Endothelial cell of umbilical vein (primary cell): ENCODE measurements at regions not wholly inside any gene's neighbourhood (a gene's known extent, or its start where the extent isn't known, plus 50 kb on each side); places are given as distances from the start of the nearest gene placed in this dataset.

Experiments
- BruUV-seq: library from RNA; stranded (reverse); fragments of 400-500 nt; replicated peaks from 2 replicates; lab custom pipeline; 2021; lab: Mats Ljungman, UMichigan
- CTCF ChIA-PET: fragments of 300-600, 350-600 bp; sonication (Branson Sonifier 250); formaldehyde crosslinking; loops from one replicate; lab custom pipeline; 2021; ENCODE audit warnings: antibody characterized with exemption, inconsistent platforms; lab: Charles Lee
- POLR2A ChIA-PET: fragments of 300-600, 350-600 bp; sonication (Branson Sonifier 250); formaldehyde crosslinking; loops from one replicate; lab custom pipeline; 2021; ENCODE audit warnings: antibody characterized with exemption, inconsistent platforms; lab: Charles Lee
- DNase-seq: peaks from one replicate; pipeline ENCODE4 v3.0.0-alpha.2; 2011; ENCODE audit warnings: low read depth, low spot score
- FAIRE-seq: peaks from 2 replicates; lab custom pipeline; 2011; peaks lifted over from hg19 to GRCh38; lab: Jason Lieb, UNC
- H2AFZ ChIP-seq: 2 replicates; pipeline ENCODE4 v1.6.0; 2012; ENCODE audit warnings: low read depth, low read length, control low read depth, inconsistent platforms
- H3K27ac ChIP-seq: 2 replicates; pipeline ENCODE4 v1.5.1; 2011; ENCODE audit warnings: low read depth, mild to moderate bottlenecking, control low read depth, low read length, moderate library complexity; ENCODE audit not compliant: insufficient read depth
- H3K27me3 ChIP-seq, 2 experiments: 2 replicates each; pipeline versions ENCODE4 v1.6.0 to v1.6.1; 2011; ENCODE audit warnings: low read length in 2 of 2, mixed read lengths in 1 of 2; ENCODE audit not compliant: control insufficient read depth in 2 of 2, insufficient read depth in 2 of 2
- H3K36me3 ChIP-seq, 2 experiments: 2 replicates in 1 of 2; 3 replicates in 1 of 2; pipeline ENCODE4 v1.5.1; 2011; ENCODE audit warnings: low read length in 2 of 2, mild to moderate bottlenecking in 1 of 2, moderate library complexity in 1 of 2; ENCODE audit not compliant: control insufficient read depth in 2 of 2, insufficient read depth in 2 of 2; ENCODE audit errors: extremely low read depth in 1 of 2
- H3K4me1 ChIP-seq: 3 replicates; pipeline ENCODE4 v1.5.1; 2011; ENCODE audit warnings: mild to moderate bottlenecking, low read length; ENCODE audit not compliant: control insufficient read depth, insufficient read depth; ENCODE audit errors: extremely low read depth
- H3K4me2 ChIP-seq: 2 replicates; pipeline ENCODE4 v1.6.1; 2011; ENCODE audit warnings: low read length, control low read depth, mixed read lengths; ENCODE audit not compliant: insufficient read depth
- H3K4me3 ChIP-seq, 3 experiments: fragments of 200-600 bp in 1 of 3; sonication (generic), shearing (Covaris generic) in 1 of 3; replicated peaks in 1 of 3; 2 replicates each; pipeline ENCODE4 v1.5.1; 2011 to 2016; ENCODE audit warnings: control low read depth in 3 of 3, low read length in 3 of 3, mild to moderate bottlenecking in 2 of 3, inconsistent platforms in 1 of 3, low read depth in 1 of 3, moderate library complexity in 1 of 3; ENCODE audit not compliant: insufficient read depth in 1 of 3
- H3K79me2 ChIP-seq: 2 replicates; pipeline ENCODE4 v1.6.0; 2012; ENCODE audit warnings: low read length, inconsistent platforms; ENCODE audit not compliant: control insufficient read depth, insufficient read depth
- H3K9ac ChIP-seq: replicated peaks from 2 replicates; pipeline ENCODE3; 2011; ENCODE audit warnings: low read length, control low read depth; ENCODE audit not compliant: insufficient read depth; ENCODE audit errors: extremely low read depth
- H3K9me1 ChIP-seq: replicated peaks from 3 replicates; pipeline ENCODE4 v1.6.0; 2011; ENCODE audit warnings: mild to moderate bottlenecking, low read length; ENCODE audit not compliant: control insufficient read depth, insufficient read depth; ENCODE audit errors: extremely low read depth
- H3K9me3 ChIP-seq: replicated peaks from 2 replicates; pipeline ENCODE4 v1.5.1; 2012; ENCODE audit warnings: low read length, inconsistent platforms; ENCODE audit not compliant: control insufficient read depth, insufficient read depth
- H4K20me1 ChIP-seq: replicated peaks from 2 replicates; pipeline ENCODE3; 2011; ENCODE audit warnings: mild to moderate bottlenecking, low read length; ENCODE audit not compliant: control insufficient read depth, insufficient read depth; ENCODE audit errors: extremely low read depth
- CTCF ChIP-seq, 2 donors: IDR thresholded peaks; 1 replicate in 1 of 2; 2 replicates in 1 of 2; pipeline ENCODE4 v1.5.1; 2011; ENCODE audit warnings: low read length in 2 of 2, mild to moderate bottlenecking in 2 of 2, moderate library complexity in 2 of 2, control low read depth in 1 of 2, inconsistent platforms in 1 of 2, low read depth in 1 of 2; ENCODE audit not compliant: insufficient read depth in 1 of 2; ENCODE audit errors: extremely low read depth in 1 of 2
- EZH2 ChIP-seq: IDR thresholded peaks from 2 replicates; pipeline ENCODE4 v1.6.1; 2012; ENCODE audit warnings: borderline replicate concordance, low read depth, mild to moderate bottlenecking, moderate library complexity, low read length, inconsistent platforms; ENCODE audit not compliant: severe bottlenecking
- FOS ChIP-seq: IDR thresholded peaks from 2 replicates; pipeline ENCODE4 v1.6.1; 2011; ENCODE audit warnings: mild to moderate bottlenecking, low read length, moderate library complexity, borderline replicate concordance; ENCODE audit not compliant: insufficient read depth
- GATA2 ChIP-seq: IDR thresholded peaks from 2 replicates; pipeline ENCODE4 v1.7.0; 2011; ENCODE audit warnings: low read depth, mild to moderate bottlenecking, moderate library complexity, mixed read lengths, low read length; ENCODE audit not compliant: insufficient read length, insufficient read depth
- JUN ChIP-seq: IDR thresholded peaks from 2 replicates; pipeline ENCODE4 v1.6.1; 2011; ENCODE audit warnings: borderline replicate concordance, low read depth; ENCODE audit not compliant: insufficient read length, insufficient read depth
- MAX ChIP-seq: IDR thresholded peaks from 2 replicates; pipeline ENCODE4 v1.6.1; 2011; ENCODE audit not compliant: insufficient read depth, insufficient read length
- MYC ChIP-seq: IDR thresholded peaks from one replicate; pipeline ENCODE4 v1.6.1; 2011; ENCODE audit warnings: mild to moderate bottlenecking, low read depth, low read length
- POLR2A ChIP-seq: IDR thresholded peaks from 2 replicates; pipeline ENCODE4 v1.6.1; 2012; ENCODE audit warnings: low read depth, mild to moderate bottlenecking, control low read depth, low read length
- POLR2AphosphoS5 ChIP-seq: IDR thresholded peaks from 2 replicates; pipeline ENCODE4 v1.6.1; 2012; ENCODE audit warnings: low read depth, mild to moderate bottlenecking, control low read depth, low read length, moderate library complexity; ENCODE audit not compliant: insufficient read depth
- dilution Hi-C: fragments of 300-500 bp; cut with MboI; formaldehyde crosslinking; loops from one replicate; pipeline ENCODE4 v1.15.0; 2019; ENCODE audit warnings: low sequenced_read_pairs; ENCODE audit not compliant: extremely low pct_ligation_motif_present
- intact Hi-C: fragments of 100-400 bp; cut with micrococcal nuclease; formaldehyde crosslinking; loops from one replicate; pipeline ENCODE4 v1.10.0; 2022

GRCh38 chr21:38178653-38179470 lies 77.9 kb upstream of the KCNJ15 start:
- Histone ChIP-seq H3K9me1 (no peaks in the 10 kb centered on the region), H3K4me3 (no peak overlapping the region), H2AFZ (no peak overlapping the region), H3K27me3 (no peaks in the 10 kb centered on the region), H3K27ac (no peak overlapping the region), H3K9ac (no peak overlapping the region), H3K4me1 (no peaks in the 10 kb centered on the region), H3K4me2 (no peak overlapping the region), H3K79me2 (no peaks in the 10 kb centered on the region), H3K36me3 (no peaks in the 10 kb centered on the region), H3K9me3 (no peaks in the 10 kb centered on the region), H4K20me1 (no peaks in the 10 kb centered on the region)
- no peak for TF ChIP-seq FOS
- no peak for TF ChIP-seq GATA2
- TF ChIP-seq POLR2A, result no peak
- TF ChIP-seq MYC, result no peak
- no peak for TF ChIP-seq MAX
- no peak for TF ChIP-seq EZH2
- no peak for TF ChIP-seq JUN
- TF ChIP-seq POLR2AphosphoS5, result no peak
- no peak for TF ChIP-seq CTCF (IDR thresholded peaks at IDR 0.05; ENCODE audit: extremely low read depth in 1 of 2, insufficient read depth in 1 of 2, low read depth in 1 of 2, low read length in 2 of 2)
- BruUV-seq, result no TSS peak
- dilution Hi-C loops, result no loop called here
- CTCF ChIA-PET, result interaction anchor here (1.2 to 2.3 kb wide), 4 partner anchors 22 to 173 kb away, joined by 3 to 10 read pairs (median 4); no protein-coding TSS in a partner anchor
- DNase-seq (no peak), FAIRE-seq (no peak)
- POLR2A ChIA-PET, result no interaction called here
- intact Hi-C loops, result no loop called here
